ENCODE measurements at regions not wholly inside any gene's neighbourhood (a gene's known extent, or its start where the extent isn't known, plus 50 kb on each side); places are given as distances from the start of the nearest gene placed in this dataset.
"Not testable (repeated sequence)": the region's sequence is repeated elsewhere in the genome, so short reads cannot be mapped to it uniquely, and the experiment has no call there.

DNA sequence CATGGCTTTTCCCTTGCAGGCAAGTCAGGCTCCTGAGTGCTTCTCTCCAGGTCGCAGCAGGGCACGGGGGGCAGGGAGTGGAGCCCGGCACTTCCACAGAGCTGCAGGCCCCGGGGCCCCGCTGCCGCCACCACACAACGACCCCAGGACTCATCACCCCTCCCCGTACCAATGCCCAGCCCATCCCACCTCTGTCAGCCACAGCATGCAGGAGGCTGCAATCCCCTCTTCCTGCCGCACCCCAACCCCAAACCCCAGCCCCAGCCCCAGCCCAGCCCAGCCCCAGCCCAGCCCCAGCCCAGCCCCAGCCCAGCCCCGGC lies 288.0 kb downstream of the NDUFA10 start:
- no peak for DNase-seq

DNA sequence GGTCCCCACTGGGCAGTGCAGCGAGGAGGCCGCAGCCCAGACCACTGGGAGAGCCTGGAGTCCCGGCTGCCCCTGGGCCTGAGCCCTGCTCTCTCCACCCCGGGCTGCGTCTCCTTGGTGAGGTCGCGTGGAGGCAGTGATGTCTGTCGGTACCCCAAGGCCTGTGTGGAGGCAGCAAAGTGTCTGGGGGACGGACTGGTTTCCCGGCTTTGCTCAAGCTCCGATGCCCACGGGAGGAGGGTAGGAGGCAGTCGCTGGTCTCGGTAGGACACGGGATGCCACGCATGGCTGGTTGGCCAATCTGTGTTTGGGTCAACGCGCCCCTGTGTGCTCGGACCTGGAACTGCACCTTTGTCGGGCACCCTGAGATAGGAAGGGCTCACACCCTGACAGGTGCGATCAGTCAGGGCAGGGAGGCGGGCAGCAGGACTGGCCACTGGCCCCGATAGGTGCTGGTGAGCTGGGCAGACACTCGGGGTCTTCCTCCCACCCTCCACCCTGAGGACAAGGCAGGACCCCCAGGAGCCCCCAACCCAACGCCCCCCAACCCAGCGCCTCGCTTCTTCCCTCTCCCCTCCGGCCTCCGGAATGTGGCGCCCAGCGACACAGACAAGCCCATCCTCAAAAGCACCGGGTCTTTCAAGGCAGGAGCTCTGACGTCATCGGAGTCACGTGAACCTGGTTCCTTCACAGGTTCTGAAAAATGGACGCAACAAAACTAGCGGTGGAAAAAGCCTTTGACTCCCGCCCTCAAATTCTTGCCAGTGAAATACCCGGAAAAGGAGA lies 288.6 kb downstream of the NDUFA10 start:
- DNase-seq: no peak

DNA sequence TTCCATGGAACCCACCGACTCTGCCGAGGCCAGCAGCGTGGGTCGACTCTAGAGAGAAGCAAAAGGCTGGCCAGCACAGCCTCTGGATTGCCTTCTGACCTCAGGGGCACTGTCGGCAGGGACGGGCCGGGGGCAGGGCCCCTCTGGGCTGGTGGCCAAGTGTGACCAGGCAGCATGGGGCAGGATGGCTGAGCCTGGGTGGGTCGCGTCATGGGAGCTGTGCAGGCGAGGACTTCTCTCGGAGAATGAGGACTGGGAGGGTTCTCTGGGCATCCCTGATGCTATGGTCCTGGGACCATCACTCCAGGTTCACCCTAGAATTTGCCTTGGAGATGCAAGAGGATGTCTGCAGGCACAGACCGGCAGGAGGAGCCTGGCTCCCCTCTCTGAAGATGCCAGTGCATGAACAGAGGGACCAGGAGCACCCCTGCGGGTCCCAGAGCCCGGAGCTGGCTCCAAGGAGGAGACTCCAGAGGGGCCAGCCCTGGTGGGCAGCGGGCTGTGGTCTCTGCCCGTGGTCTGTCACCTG lies 289.2 kb downstream of the NDUFA10 start:
- DNase-seq: no peak

DNA sequence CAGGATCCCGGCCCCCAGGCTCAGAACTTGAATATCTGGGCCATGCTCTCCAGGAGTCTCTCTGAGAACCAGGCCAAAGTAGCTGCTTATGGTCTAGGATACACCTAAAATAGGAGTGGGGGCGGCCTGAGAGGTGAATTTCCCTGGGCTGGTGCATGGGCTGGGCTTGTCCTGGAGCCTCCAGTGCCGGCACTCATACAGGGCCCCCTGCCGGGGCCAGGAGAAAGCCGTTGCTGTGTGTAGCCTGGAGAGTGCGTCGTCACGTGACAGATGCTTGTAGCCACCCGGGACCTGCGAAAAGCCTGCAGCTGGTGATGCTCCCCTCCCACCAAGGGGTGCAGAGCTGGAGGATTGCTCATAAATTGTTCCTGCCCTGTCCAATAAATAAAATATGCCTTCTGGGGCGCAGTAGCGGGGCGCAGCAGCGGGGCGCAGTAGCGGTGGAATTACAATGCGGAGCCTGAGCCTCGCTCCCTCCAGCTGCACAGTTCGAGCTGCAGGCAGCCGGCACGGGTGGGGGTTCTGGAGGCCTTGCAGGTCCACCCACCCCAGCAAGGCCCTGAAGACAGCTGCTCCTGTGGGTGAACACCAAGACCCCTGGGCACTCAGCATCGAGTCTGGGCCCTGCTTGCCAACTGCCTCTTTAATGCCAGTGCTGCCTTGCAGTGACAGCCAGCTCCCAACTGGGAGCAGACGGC lies 289.9 kb downstream of the NDUFA10 start:
- DNase-seq: no peak

DNA sequence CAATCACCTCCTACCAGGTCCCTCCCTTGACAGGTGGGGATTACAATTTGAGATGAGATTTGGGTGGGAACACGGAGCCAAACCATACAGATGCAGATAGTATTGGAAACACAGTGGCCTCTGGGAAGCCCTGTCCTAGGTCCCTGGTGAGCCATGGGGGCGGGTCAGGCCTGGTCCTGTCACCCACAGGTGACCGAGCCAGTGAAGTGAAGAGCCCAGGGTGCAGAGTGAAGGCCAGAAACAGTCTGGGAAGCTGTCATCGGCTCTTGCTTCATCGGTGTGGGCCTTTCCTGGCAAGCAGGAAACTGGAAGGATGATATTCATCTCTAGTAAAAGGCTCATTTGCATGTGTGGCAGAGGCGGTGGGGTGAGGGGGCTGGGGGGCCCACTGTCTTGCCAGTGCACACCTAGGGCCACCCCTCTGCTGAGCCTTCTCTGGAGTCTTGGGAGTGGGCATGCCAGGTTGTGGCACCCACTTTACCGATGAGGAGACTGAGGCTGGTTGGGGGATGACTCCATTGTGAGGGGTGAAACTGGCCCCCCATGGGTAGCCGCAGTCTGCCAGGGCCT lies 290.6 kb downstream of the NDUFA10 start:
- no peak for DNase-seq

DNA sequence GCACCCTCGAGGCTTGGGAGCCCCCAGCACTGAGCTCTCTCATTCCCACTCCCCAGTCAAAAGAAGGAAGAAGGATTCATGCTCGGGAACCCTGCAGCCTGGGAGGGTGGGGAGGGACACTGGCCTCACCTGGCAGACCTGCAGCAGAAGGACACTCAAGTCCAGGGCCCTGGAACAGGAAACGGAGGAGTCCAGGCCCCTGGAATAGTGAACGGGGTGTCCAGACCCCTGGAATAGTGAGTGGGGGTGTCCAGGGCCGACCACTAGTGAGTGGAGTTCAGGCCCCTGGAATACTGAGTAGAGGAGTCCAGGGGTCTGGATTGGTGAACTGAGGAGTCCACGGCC lies 292.5 kb downstream of the NDUFA10 start:
- DNase-seq: no peak

DNA sequence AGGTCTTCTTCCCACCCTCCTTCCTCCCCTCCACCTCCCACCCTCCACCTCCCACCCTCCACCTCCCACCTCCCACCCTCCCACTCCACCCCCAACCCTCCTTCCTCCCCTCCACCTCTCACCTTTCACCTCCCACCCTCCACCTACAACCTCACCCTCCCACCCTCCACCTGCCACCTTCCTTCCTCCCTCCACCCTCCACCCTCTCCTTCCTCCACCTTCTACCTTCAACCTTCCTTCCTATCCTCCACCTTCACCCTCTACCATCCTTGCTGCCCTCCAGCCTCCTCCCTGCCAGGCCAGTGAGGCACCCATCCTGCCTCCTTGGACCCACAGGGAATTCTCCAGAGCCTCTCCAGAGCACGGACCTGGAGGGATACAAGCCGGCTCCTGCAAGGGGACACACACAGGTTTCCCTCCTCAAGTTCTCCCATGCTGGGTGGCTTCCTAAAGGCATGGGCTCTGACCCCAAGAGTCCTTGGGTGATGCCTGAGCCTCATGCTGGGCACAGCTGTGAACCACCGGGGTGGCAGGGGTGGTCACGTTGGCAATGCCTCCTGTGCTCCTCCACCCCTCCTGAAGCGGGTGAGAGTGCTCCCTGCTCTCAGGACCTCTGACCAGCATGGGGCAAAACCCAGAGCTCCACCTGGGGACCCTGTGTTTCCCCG lies 293.0 kb downstream of the NDUFA10 start:
- DNase-seq: no peak

DNA sequence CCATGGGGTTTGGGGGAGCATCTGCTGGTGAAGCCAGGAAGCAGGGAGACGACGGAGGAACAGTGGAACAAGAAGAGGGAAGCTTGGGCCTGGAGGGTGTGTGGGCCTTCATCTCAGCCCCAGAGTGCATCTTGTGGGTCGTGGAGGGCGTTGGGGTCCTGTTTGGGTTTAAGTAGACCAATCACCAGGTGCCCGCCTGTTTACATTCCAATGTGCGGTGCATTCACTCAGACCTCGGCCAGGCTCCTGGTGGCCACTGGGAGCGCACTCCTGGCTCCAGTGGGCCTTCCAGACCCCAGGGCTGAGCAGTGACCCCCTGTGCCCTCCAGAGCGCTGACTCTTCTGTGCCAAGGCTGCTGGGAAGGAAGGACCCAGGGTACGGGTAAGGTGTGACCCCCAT lies 293.7 kb downstream of the NDUFA10 start:
- DNase-seq: no peak

DNA sequence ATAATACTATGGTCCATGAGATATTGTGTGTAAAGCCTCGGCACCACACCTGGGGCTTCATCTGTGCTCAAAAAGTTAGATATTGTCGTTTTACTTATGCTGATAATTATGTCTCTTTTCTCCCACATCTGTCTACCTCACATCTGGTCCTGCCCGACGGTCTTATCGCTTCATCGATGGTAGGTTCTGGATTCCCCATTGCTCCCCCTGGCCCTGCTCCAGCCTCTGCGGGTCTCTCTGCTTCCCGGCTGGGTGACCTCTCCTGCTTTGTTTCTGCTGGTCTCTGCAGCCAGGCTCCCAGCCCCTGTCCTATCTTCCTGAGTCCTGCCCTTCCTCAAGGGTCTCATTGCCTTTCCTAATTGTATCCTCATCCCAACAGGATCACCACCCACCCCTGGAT lies 294.2 kb downstream of the NDUFA10 start:
- no peak for DNase-seq

DNA sequence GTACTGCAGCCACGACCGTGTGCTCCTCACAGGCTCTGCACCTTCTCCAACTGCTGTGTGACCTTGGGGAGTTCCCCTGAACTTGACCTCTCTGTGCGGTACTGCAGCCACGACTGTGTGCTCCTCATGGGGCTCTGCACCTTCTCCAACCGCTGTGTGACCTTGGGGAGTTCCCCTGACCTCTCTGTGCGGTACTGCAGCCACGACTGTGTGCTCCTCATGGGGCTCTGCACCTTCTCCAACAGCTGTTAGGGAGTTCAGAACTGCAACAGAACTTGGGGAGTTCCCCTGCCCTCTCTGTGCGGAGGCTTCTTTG lies 294.6 kb downstream of the NDUFA10 start:
- not testable (repeated sequence) for DNase-seq

DNA sequence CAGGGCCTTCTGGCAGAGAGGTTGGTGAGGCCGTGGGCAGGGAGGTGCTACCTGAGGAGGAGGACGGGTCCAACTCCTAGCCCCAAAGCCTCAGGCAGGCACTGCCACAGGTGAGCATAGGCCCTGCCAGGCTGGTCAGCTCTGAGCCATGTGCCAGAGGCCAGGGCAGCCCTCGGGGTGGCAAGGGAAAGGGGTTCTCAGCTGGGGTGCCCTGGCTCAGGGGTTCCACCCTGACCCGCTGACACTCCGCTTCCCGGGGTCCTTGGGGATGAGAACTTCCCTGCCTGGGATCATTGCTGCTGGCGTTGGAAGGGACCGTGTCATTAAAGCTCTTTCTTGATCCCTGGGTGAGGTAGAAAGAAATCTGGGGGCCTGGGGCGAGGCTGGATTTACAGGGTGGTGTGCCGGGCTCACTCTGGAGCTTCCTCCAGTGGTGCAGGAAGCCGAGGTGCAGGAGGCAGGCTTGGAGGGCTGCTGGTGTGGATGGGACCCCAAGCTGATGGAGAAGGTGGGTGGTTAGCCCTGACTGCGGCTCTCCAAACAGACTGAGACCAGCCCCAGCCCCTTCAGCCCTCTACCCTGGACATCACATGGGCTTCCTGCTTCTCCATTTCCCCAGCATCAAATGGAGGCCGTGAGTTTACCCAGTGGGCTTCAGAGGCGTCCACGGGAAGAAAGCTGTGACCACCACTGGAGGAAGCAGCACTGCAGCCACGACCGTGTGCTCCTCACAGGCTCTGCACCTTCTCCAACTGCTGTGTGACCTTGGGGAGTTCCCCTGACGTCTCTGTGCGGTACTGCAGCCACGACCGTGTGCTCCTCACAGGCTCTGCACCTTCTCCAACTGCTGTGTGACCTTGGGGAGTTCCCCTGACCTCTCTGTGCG lies 295.2 kb downstream of the NDUFA10 start:
- no peak for DNase-seq

DNA sequence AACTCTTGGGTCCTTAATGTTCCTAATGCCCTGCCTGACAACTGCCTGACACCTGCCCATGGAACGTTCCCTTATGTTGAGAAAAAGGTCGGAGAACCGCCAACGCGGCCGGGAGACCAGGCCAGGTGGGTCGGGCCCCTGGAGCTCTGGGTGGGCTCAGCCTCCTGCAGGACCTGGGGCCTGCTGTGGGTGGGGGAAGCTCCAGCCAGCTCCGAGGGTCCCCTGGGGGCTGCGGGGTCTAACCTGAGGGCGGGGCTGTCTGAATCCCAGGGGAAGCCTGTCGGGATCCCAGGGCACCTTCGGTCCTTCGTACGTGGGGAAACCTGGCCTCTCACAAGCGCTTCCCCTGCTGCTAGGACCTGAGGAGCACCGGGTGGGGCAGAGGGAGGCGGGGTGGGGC lies 296.0 kb downstream of the NDUFA10 start:
- DNase-seq: no peak

DNA sequence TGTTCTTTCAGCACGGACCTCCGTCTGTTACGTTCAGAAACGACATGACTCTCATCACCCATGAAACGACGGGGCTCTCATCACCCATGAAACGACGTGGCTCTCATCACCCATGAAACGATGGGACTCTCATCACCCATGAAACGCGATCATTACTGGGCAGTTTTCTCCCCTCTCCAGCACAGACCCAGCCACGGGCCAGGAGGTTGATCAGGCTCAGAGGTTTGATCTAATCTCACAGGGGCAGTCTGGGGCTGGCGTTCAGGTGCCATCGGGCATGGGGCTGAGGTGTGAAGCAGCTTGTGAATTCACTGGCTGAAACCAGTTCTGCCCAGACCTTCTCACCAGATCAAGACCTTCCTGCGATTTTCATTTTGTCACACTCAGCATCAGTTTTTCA lies 296.4 kb downstream of the NDUFA10 start:
- DNase-seq: no peak

DNA sequence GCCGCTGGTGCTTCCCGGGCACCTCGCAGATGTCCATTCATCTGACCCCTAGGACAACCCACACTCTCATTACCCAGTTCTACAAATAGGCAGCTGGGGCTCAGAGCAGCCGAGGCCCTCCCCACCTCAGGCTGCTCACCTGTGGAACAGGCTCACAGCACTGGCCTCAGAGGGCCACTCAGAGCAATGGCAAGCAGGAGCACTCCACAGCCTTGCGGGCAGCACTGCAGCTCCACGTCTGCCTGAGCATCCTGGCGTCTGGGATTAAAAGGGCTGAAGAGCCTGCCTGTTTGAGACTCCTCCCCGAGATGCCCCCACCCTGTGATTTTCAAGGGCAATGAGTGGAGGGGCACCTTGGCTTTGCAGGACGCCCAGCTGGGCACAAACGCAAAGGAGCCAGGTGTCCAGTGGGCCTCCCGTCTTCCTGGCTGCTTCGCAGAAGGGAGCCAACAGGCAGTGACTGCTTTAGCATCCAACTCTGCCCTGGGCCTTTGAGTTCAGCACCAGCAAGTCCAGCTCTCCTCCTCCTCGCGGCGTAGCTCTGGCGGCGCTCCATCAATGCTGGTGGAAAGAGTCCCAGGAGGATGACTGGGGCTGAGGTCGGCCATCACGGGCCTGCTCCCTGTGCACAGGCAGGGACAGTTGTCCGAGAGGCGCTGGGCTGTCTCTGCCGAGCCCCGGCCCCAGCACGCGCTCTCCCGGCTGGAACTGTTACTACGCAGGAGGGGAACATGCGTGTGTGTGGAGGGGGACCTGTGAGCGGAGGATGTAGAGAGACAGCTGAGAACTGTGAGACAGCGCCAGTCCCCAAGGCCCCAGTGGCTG lies 297.2 kb downstream of the NDUFA10 start:
- no peak for DNase-seq

DNA sequence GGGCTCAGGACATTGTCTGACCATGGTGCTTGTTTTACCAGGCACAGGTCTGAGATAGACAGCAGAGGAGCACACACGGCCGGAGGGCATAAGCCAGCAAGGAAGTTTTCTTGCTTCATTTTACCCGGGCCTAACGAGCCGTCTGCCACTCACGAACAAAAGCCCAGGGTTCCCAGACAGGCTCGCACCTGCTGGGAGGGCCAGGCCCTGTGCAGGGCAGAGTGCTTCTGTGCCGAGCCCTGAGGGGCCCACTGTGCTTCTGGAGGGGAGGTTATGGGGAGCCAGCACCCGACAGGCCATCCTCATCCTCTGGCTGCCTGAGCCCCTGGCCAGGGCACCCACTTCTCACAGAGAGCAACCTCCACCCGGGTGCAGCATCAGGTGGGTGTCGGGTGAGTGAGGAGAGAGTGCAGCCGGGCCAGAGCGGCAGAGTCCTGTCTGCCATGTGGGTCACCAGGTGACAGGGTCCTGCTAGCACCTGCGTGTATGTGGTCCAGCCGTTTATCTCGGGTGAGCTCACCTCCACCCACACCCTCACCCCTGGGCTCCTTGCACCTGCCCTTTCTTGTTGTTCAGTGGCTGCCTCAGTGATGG lies 297.9 kb downstream of the NDUFA10 start:
- DNase-seq: no peak

DNA sequence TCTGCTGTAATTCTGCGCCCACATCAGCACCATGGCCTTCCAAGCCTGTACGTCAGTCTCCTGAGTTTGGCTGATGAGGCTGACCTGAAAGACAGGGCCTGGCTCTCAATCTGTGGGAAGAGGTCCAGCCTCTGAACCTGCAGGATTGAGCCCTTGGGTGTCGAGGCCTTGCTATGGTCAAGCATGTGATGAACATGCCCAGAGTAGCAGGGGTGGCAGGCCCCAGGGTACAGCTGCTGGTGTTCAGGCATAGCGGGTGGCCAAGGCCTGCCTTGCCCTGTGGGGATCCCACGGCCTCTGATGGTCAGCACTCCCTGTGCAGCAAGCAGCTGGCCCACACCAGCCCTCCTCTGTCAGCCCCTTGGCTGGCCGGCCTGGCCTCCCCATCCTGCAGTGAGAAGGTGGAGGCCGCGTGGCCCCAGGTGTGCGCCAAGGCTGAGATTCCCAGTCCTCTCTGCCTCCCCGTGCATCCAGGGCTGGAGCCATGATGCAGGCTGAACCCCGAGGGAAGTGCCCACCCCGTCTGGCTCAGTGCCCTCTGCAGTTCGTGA lies 298.4 kb downstream of the NDUFA10 start:
- DNase-seq: no peak

DNA sequence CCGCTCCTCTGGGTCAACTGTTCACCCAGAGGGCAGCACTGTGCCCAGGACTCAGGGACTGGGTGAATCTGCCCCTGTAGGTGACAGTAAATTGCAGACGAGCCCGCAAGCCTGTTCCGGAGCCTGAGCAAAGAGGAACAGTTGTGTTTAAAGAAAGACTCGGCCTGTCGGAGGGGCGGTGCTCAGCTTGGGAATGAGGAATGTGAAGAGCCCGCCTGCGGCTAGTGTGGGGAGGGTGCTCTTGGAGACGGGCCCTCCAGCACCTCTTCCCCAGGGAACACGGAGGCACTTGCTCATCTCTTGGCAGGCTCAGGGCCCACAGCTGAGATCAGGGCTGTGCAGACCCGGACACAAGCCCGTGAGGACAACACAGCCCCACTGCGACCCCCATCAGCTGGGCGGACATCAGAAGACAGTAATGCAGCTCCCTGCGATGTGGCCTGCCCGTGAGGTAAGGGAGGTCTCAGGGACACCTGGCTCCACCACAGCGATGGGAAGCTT lies 299.0 kb downstream of the NDUFA10 start:
- DNase-seq: no peak

DNA sequence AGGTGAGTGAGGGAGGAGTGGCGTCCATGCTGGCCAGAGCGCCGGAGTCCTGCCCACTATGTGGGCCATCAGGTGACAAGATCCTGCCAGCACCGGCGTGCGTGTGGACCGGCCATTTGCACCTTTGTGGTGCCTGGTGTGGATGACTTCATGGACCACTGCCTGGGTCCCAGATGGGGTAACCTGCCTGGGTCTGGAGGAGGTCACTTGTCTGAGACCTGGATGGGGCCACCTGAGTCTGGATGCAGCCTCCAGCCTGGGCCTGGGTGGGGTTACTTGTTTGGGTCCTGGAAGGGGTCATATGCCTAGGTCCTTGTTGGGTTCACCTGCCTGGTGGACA lies 299.6 kb downstream of the NDUFA10 start:
- DNase-seq: no peak

DNA sequence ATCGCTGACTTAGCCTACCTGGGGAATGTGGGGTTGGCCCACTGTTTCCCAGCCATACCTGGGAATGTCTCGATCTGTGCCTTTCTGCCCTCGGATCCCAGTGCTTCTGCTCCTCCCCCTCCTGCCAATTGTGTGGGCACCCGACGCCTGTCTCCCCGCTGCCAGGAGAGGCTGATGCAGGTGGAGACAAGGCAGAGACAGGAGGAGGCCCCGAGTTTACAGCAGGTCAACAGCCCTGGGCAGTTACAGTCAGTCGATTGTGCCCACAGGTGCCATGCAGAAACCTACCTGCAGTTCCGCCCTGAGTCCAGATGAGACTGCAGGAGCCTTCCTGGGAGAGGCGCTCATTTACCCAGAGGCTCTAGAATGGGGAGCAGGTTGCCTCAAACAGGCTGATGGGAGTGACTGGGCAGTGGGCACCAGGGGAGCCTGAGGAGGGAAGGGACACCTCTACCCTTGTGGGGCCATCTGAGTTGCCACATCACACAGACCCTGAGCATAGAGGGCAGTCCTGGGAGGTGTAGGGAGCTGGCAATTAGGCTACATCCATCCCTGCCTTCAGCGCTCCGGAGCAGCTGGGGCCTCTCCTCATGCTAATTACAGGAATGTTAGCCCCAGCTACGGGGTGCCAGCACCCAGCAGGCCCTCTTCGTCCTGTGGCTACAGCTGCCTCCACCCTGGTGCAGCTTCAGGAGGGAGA lies 300.1 kb downstream of the NDUFA10 start:
- DNase-seq: no peak

DNA sequence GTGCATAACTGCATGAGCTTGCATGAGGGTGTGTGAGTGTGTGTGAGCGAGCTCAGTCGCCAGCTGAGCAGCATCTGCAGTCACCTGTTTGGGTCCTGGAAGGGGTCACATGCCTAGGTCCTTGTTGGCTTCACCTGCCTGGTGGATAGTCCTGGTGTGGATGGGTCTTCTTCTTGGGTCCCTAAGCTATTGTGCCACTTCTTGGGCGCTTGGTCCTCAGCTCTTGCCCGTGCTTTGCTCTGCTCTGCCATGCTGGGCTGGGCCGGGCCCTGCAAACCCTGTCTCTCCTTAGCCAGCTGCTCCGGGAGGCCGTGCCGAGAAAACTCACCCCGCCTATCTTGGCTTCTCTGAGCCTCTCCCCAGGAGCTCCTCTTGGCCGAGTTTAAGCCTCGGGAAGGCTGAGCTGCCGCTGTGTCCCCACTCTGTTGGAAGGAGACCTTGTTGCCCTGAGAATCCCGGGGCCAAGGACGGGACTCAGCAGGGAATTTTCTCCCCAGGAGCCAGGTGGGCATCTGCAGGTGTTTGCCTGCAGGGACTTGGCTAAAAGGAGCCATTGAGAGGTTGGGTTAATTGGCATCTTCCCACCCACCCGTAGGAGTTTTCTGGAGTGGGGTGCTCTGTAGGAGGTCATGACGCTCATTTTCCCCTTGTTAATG lies 300.8 kb downstream of the NDUFA10 start:
- no peak for DNase-seq
